ENCODE measurements at regions not wholly inside any gene's neighbourhood (a gene's known extent, or its start where the extent isn't known, plus 50 kb on each side); places are given as distances from the start of the nearest gene placed in this dataset.
"Not testable (repeated sequence)": the region's sequence is repeated elsewhere in the genome, so short reads cannot be mapped to it uniquely, and the experiment has no call there.

GRCh38 chr2:143922261-143922830, 597.6 kb downstream of the ZEB2 start:
- DNase-seq (ENCODE audit: low read depth), result not testable (repeated sequence)

GRCh38 chr2:143918465-143918989, 601.4 kb downstream of the ZEB2 start:
- no peak for DNase-seq (ENCODE audit: low read depth)

GRCh38 chr2:143916781-143917180, 603.1 kb downstream of the ZEB2 start:
- no peak for DNase-seq (ENCODE audit: low read depth)

GRCh38 chr2:143909577-143910353, 610.2 kb downstream of the ZEB2 start:
- DNase-seq (ENCODE audit: low read depth), result no peak

DNA sequence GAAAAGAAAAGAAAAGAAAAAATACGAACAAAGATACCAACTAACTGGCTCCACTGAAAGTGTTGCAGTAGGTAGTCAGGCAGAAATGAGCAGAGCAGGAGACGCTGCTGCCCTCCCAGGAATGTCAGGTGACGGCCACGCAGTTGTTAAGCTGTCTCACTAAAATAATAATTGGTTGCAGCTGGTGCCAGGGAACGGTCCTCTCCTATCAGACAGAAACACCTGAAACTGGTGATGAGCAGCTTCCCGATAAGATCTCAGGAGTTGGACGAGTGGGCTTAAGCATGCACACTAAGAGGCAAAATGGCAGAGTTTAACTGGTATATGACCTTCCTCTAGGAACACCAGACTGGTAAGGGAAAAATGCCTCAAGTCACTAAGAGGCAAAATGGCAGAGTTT, 611.1 kb downstream of the ZEB2 start:
- DNase-seq (ENCODE audit: low read depth), result no peak

DNA sequence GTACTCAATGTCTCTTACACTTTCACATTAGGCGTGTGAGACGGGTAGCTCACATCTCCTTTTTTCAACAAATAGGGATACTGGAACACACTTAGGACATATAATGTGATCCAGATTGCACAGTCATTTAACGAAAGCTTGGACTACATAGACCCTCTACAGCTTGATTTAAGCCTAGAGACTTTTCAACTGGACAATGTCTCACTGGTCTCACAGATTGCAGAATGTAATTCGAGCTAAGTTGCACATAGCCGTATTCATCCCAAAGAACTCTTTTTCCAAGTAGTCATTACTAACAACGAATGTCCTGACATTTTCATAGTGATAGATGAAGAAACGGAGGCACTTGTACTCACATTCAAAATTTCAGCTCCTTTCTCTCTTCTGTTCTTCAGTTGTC, 612.1 kb downstream of the ZEB2 start:
- no peak for DNase-seq (ENCODE audit: low read depth)

DNA sequence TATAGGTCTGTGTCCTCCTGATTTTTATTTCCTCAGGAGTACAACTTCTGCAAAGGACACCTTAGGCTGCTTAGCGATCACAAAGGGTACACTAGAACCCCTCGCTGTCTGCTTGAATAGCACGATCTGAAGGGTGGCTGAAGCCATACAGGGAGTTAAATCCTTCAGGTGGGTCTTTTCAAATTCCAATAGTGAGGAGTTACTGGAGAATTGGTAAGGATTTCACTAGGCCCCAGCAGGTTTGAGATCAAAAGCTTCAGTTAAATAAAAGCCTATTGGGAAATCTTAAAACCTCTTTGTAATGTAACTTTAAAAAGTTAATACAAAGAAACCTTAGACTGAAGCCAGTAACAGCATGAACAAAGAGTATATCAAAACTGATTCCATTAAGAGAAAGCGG, 613.1 kb downstream of the ZEB2 start:
- DNase-seq (ENCODE audit: low read depth), result no peak

DNA sequence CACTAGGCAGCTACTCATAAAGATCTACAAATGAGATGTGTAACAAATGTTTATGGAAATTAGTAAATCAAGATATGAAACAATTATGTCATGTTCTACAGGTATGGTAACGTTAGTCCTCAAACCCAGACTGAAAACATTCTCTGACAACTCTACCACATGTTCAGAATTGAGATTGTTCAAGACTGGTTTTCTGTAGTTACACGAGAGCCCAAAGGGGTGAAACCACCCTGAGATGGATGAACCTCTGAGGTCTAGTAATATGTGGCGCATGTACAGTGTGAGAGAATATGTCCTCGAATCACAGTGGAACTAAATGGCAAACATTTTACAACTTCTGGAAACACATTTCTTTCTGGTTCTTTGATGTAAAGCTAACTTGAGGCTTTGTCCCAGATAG, 614.3 kb downstream of the ZEB2 start:
- DNase-seq (ENCODE audit: low read depth), result no peak

DNA sequence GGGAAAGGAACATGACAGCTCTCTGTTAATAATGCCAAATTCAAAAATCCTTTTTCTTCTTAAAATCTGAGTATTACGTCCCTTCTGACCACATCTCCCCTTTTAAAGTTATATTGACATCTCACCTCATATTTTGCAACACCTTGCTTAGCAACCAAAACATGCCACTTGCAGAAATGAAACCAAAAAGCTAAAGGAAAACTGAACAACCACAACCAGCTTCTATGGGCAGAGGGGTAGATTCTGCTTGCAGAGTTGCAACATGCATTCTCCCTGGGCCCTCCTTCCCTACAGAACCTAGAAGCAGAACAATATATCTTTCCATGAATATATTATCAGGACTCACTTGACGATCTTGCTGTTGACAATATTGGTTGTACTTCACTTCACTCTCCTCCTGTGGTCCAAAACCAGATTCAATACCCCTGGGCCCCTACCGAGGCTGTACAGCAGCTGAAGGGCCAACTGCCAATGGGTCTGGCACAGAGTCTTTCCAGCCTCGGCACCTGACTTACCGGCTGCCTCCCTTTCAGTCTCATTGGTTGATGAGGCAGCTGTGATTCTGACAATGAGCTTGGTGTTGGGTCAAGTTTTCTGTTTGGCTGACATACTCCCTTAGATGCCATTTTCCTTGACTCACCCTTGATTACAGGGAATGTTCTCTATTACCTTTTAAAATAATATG, 616.6 kb downstream of the ZEB2 start:
- no peak for DNase-seq (ENCODE audit: low read depth)

DNA sequence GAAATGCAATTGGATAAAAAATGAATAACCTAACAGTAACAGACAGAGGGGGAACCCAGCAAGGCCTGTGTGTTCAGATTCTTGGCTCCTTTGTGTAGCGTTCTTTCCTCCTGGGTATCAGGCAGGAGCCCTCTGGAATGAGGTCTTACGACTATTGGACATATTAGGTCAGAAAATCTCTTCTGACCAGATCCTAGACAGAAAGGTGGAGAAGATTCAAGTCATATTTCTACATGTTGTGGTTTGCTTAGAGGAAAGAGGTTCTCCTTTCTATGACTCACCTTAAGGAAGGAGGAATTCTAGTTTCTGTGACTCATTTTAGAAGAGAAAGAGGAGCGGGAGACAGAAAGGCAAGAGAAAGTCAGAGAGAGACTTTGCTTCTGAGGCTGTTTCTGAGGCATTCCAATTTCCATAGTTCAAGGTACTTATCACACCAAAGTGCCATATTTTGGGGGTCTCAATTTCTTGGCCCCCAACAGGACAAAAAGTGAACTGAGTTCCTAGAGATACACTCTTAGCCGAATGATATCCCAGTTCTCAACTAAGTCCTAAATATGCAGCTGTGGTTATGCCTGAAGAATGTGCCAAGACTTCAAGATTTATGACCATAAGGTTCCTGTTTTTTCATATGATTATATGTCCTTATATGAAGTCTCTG, 618.6 kb downstream of the ZEB2 start:
- no peak for DNase-seq (ENCODE audit: low read depth)

- DNase-seq (ENCODE audit: low read depth), result no peak
Measured at GRCh38 chr2:143899987-143900386, 619.9 kb downstream of the ZEB2 start.

DNA sequence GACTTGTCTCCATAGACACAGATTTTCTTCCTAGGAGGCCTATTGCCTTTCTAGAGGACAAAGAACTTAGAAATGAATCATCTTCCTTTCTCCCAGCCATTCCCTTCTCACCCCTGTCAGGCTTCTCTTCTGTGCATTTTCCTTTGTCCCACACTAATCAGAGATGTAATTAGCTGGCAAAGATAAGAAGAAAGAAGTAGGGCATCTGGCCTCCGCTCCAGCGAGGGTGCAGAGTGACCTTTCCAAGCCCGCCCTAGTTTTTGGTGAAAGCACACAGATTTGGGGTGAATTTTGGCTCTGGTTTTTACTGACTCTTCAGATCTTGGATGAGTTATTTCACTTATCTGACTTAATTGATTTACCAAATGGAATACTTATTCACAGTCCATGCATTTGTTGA, 626.5 kb downstream of the ZEB2 start:
- no peak for DNase-seq (ENCODE audit: low read depth)

DNA sequence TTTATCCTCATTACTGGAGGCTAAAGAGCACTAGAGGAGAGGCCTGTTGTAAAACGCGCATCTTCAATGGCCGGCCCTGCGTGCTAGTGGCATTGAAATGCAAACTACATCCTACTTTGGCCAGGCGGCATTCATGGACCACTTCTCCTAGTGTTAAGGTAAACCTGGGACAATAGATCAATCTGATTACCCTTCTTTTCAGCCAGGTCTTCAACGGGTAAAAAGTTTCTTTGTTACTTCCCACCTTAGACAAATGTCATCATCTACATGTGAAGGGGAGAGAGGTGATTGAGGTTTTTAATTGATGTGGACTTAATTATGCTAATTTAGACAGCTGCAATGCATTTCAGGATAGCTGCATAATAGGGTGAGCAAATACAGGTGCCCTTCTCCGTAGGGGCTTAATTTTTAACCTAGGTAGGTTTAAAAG, 628.0 kb downstream of the ZEB2 start:
- DNase-seq (ENCODE audit: low read depth), result no peak

- DNase-seq (ENCODE audit: low read depth), result no peak
Measured at GRCh38 chr2:143890798-143891197, 629.1 kb downstream of the ZEB2 start.

GRCh38 chr2:143889216-143889615, 630.7 kb downstream of the ZEB2 start:
- DNase-seq (ENCODE audit: low read depth), result no peak

DNA sequence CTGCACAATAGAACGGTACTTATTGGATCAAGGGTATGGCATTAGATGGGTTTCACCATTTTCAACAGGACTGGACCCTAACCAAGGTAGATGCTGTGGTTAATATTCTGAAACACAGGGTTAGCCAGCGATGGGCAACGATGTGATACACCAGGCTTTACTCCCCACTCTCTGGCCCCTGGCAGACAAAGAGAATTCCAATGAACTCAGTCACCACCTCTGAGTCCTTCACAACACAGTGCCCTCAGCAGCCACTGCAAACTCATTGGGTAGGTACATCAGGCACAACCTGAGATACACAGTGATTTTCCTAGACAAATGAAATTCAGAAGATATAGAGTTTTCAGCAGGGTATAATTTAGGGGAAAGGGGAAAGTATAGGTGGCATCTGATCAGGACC, 634.5 kb downstream of the ZEB2 start:
- DNase-seq (ENCODE audit: low read depth), result no peak

GRCh38 chr2:143881246-143881645, 638.7 kb downstream of the ZEB2 start:
- DNase-seq (ENCODE audit: low read depth), result no peak

DNA sequence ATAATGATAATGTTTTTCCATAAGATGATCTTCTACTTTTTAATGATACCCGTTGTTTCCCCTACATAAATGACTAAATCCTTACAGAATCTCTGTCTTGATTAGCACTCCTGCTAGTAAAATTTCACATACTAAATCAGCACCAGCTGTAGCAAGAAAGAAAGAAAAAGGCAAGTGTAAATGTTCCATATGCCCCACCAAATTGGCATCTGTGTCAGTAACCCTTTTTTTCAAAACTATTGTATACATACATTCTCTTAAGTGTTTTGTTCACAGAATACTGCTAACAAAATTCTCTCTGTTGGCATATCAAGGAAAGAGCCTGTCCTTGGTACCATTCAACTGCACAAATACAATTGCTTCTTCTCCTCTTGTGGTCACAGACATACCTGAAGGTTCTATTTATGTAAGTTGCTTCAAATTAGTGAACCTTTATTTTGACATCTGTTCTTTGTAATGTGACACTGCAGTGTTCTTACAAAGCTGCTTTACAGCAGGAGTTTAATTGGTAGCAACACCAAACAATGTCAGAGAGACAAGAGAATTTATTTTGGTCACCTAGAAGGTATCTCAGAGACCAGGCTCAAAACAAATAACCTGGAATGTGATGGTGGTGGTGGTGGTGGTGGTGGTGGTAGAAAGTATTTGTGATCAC, 641.9 kb downstream of the ZEB2 start:
- no peak for DNase-seq (ENCODE audit: low read depth)

DNA sequence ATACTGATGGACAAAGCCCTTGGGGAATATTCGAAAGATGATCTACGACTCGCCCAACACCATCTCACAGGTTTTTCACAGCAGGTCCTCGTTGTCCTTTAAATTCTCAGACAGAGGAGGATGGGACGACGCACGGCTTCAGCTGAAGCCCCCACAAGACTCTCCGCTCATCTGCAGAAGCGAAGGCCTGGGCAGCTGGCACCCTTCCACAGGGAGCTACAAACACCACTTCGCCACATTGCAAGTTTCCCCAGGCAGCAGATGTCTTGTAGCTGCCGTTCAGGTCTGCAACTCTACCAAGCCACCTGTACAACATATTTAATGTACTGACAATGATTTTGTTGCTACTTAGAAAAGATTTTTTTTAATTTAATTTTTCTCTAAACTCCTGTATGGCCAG, 642.9 kb downstream of the ZEB2 start:
- DNase-seq (ENCODE audit: low read depth), result no peak

DNA sequence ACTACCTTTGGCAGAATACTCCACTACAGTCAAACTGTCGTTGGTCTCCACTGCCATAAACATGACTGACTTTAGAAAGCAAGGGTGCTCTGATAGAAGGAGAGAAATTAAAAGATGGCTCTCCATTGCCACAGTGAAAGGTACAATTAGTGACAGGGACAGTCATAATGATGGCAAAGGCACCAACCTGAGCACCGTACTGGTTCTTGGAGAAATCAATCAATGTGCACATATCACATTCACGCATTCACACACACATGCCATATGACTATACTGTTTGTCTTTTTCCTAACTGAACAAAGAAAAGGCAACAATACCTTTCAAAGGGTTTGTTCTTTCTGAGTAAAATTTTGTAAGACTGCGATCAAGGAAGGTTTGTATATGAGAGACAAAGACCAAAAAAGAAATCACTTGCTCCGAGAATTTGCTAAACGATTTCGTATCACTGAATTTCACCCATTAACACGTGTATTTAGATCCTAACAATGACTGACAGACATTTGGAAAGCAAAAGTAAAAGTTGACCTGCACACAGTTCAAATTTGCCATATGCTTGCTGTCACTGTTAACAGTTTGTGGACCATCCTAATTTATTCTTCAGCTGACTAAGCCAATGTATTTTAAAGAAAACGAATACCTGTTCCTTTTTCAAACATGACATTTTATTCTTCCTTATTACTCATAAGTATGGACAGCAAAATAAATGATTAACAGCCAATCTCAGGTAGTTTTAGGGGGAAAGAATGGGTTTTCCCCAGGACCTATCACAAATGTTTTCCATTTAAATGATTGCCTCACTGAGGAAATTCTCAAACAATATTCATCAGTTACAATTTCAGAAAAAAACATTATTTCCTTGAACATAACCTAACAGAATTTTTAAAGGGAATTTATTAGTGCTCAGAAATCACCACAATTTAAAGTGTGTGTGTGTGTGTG, 644.4 kb downstream of the ZEB2 start:
- no peak for DNase-seq (ENCODE audit: low read depth)

- no peak for DNase-seq (ENCODE audit: low read depth)
Measured at GRCh38 chr2:143873886-143874285, 646.0 kb downstream of the ZEB2 start.

Measured in T follicular helper cell (primary cell).